ENCODE measurements at regions not wholly inside any gene's neighbourhood (a gene's known extent, or its start where the extent isn't known, plus 50 kb on each side); places are given as distances from the start of the nearest gene placed in this dataset.

- H3K4me1 ChIP-seq = no peaks in the 10 kb centered on the region
- no peaks in the 10 kb centered on the region for H3K27me3 ChIP-seq
- no peak overlapping the region for H3K4me3 ChIP-seq
- DNase-seq = no peak
- H3K9me3 ChIP-seq = no peaks in the 10 kb centered on the region
- H3K36me3 ChIP-seq = no peaks in the 10 kb centered on the region
- TF ChIP-seq POLR2A (IDR thresholded peaks at IDR 0.05) = no peak
- TF ChIP-seq CTCF (IDR thresholded peaks at IDR 0.05) = no peak
- H3K27ac ChIP-seq = no peak overlapping the region
Observed at GRCh38 chr5:61612431-61612830, 280.4 kb downstream of the ZSWIM6 start.

- Histone ChIP-seq H3K9me3 (no peaks in the 10 kb centered on the region), H3K36me3 (no peaks in the 10 kb centered on the region), H3K4me1 (no peaks in the 10 kb centered on the region), H3K27me3 (no peaks in the 10 kb centered on the region), H3K4me3 (no peak overlapping the region), H3K27ac (no peak overlapping the region)
- DNase-seq = no peak
- TF ChIP-seq CTCF (IDR thresholded peaks at IDR 0.05) (no peak), POLR2A (IDR thresholded peaks at IDR 0.05) (no peak)
Observed at GRCh38 chr5:61613679-61614078, 281.6 kb downstream of the ZSWIM6 start.

- H3K9me3 ChIP-seq = no peaks in the 10 kb centered on the region
- no peak for DNase-seq
- no peak for TF ChIP-seq POLR2A (IDR thresholded peaks at IDR 0.05)
- TF ChIP-seq CTCF (IDR thresholded peaks at IDR 0.05) = no peak
- H3K36me3 ChIP-seq = no peaks in the 10 kb centered on the region
- H3K27me3 ChIP-seq = no peaks in the 10 kb centered on the region
- H3K27ac ChIP-seq = no peak overlapping the region
- H3K4me3 ChIP-seq = no peak overlapping the region
- no peaks in the 10 kb centered on the region for H3K4me1 ChIP-seq
Observed at GRCh38 chr5:61614606-61615005, 282.5 kb downstream of the ZSWIM6 start.

GRCh38 chr5:61617039-61617438, 285.0 kb downstream of the ZSWIM6 start:
- Histone ChIP-seq H3K9me3 (no peaks in the 10 kb centered on the region), H3K36me3 (no peaks in the 10 kb centered on the region), H3K4me3 (no peak overlapping the region), H3K27ac (no peak overlapping the region), H3K27me3 (no peaks in the 10 kb centered on the region), H3K4me1 (no peaks in the 10 kb centered on the region)
- DNase-seq = no peak
- TF ChIP-seq POLR2A (IDR thresholded peaks at IDR 0.05) = no peak
- TF ChIP-seq CTCF (IDR thresholded peaks at IDR 0.05) = no peak

- Histone ChIP-seq H3K36me3 (no peaks in the 10 kb centered on the region), H3K27ac (no peak overlapping the region), H3K27me3 (no peaks in the 10 kb centered on the region), H3K9me3 (no peaks in the 10 kb centered on the region), H3K4me3 (no peak overlapping the region), H3K4me1 (no peaks in the 10 kb centered on the region)
- no peak for TF ChIP-seq CTCF (IDR thresholded peaks at IDR 0.05)
- TF ChIP-seq POLR2A (IDR thresholded peaks at IDR 0.05) = no peak
- DNase-seq = no peak
Observed at GRCh38 chr5:61617995-61618525, 286.0 kb downstream of the ZSWIM6 start.

GRCh38 chr5:61618577-61618976, 286.5 kb downstream of the ZSWIM6 start:
- TF ChIP-seq POLR2A (IDR thresholded peaks at IDR 0.05) (no peak), CTCF (IDR thresholded peaks at IDR 0.05) (no peak)

More at GRCh38 chr5:61618577-61618976, 286.5 kb downstream of the ZSWIM6 start:
- H3K27me3 ChIP-seq = no peaks in the 10 kb centered on the region
- H3K27ac ChIP-seq = no peak overlapping the region
- H3K4me1 ChIP-seq = no peaks in the 10 kb centered on the region
- H3K4me3 ChIP-seq = no peak overlapping the region
- no peaks in the 10 kb centered on the region for H3K36me3 ChIP-seq
- DNase-seq = no peak
- no peaks in the 10 kb centered on the region for H3K9me3 ChIP-seq
